Right lobe of liver (tissue), 6 donors: ENCODE measurements at regions not wholly inside any gene's neighbourhood (a gene's known extent, or its start where the extent isn't known, plus 50 kb on each side); places are given as distances from the start of the nearest gene placed in this dataset.
"Not testable (repeated sequence)": the region's sequence is repeated elsewhere in the genome, so short reads cannot be mapped to it uniquely, and the experiment has no call there.

Experiments
- ATAC-seq, 4 donors: fragments of 200-7000 bp; cut with Tn5 transposase; one replicate each; pipeline ENCODE4 v1.9.1; 2020; ENCODE audit warnings: mild to moderate bottlenecking in 4 of 4, moderate library complexity in 4 of 4
- DNase-seq, 3 donors: peaks; one replicate each; pipeline ENCODE4 v3.0.0-alpha.2; 2020
- H3K27ac ChIP-seq, 3 donors: fragments of 200-600 bp; one replicate each; pipeline ENCODE4 v1.8.0; 2022
- H3K27me3 ChIP-seq, 2 donors: fragments of 200-600 bp; one replicate each; pipeline ENCODE4 v1.8.0; 2022
- H3K36me3 ChIP-seq, 4 donors: fragments of 200-600 bp; sonication (generic) in 1 of 4; one replicate each; pipeline versions ENCODE4 v1.5.1 to v1.8.0; 2017 to 2022; ENCODE audit warnings: control low read depth in 1 of 4
- H3K4me1 ChIP-seq, 4 donors: fragments of 200-600 bp; sonication (generic) in 1 of 4; one replicate each; pipeline versions ENCODE4 v1.5.1 to v1.8.0; 2017 to 2022; ENCODE audit warnings: control low read depth in 1 of 4
- H3K4me3 ChIP-seq, 3 donors: fragments of 200-600 bp; one replicate each; pipeline ENCODE4 v1.8.0; 2022
- H3K9me3 ChIP-seq, 4 donors: fragments of 200-600 bp; sonication (generic) in 1 of 4; one replicate each; pipeline versions ENCODE4 v1.5.1 to v1.8.0; 2017 to 2022; ENCODE audit warnings: control low read depth in 1 of 4
- WGBS: methylation state at CpG from one replicate; pipeline ENCODE4 v1.1.6; 2018; ENCODE audit warnings: low coverage, low lambda C conversion rate; ENCODE audit not compliant: insufficient coverage; ENCODE audit errors: missing lambda C conversion rate; 5-methylcytosine and 5-hydroxymethylcytosine counted together
- intact Hi-C, 2 donors: fragments of 100-400 bp; cut with DNase I; formaldehyde crosslinking; loops; one replicate each; pipeline versions ENCODE4 v1.11.2 to v1.14.1; 2022
- TF ChIP-seq, protein P1 (sequence below), 4 donors: fragments of 200-600 bp in 3 of 4; fragments of 450-650 bp in 1 of 4; IDR thresholded peaks; one replicate each; pipeline versions ENCODE4 v1.5.1 to v1.8.0; 2016 to 2022; ENCODE audit warnings: antibody characterized with exemption in 4 of 4, mild to moderate bottlenecking in 2 of 4
- donor health status: DM: no; HTN: yes; CAD: no.
- donor health status: DM: no; HTN: no; CAD: no.
- donor health status: DM: no; HTN: no; CAD: no.
- donor health status: DM: no; HTN: yes; CAD: no.
- donor health status: DM: no; HTN: yes; CAD: no.

DNA sequence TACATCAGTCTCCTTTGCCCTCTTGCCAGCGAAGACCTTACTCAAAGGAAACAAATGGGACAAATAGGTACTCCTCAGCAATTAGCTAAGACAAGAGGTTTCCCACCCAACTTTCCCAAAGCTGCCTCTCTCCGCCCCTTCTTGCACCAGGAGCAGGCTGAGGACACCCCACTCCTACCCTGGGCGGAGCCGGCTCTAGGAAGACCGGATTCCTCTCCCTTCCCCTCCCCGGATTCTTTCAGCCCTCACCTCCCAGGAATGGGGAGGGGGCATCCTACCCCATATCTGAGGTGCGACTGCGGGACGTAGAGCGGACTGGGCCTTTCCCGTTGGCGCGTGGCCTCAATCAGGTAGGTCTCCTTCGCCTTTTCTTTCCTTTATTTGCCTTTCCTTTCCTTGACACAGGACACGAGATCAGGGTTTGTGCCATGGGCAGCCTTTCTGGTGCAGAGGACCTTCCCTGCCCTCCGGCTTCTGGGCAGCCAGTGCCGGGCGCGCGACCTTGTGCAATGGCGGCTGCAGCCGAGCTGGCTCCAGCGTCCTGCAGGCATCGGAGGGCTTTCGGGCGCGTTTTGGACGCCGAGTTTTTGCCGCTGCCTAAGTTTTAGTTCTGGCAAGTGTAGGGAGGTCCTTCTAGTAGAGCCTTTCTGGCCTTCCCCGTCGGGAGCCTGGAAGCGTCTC, 279.9 kb downstream of the PLS3 start:
- H3K4me1 ChIP-seq, H3K4me3 ChIP-seq, H3K36me3 ChIP-seq, H3K9me3 ChIP-seq, ATAC-seq, H3K27ac ChIP-seq, H3K27me3 ChIP-seq, intact Hi-C loops: not testable (repeated sequence)
- no CpG with 5 or more reads among the region's 33 CpGs for WGBS
- peak in 1 of 3 donors; percentile 9 for DNase-seq

- H3K36me3 ChIP-seq, intact Hi-C loops, H3K4me1 ChIP-seq, H3K4me3 ChIP-seq, ATAC-seq, H3K27me3 ChIP-seq, H3K27ac ChIP-seq, H3K9me3 ChIP-seq: not testable (repeated sequence)
- no CpG with 5 or more reads among the region's 23 CpGs for WGBS
- peak in 2 of 3 donors; percentile 5 to 17 for DNase-seq
These were observed 290.0 kb downstream of the PLS3 start for GRCh38 chrX:115850986-115851385.

DNA sequence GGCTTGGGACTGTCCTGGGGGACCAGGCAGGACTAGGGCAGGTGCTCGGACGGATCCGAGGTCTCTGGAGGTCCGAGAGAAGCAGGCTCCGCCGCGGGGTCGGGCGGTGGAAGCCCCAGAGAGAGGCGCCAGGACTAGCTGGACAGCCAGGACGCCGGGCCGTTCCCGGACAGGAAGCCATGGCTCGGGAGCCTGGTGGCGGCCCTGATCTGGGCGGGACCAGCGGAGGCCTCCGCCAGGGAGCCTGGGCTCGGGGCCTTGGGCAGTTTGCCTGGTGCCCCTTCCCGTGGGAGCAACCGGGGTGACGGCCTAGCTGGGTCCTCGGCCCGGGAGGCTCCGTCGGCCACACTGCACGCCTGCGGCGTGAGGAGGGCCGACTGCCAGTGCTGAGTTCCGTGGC, 292.3 kb downstream of the PLS3 start:
- TF ChIP-seq, protein P1, sequence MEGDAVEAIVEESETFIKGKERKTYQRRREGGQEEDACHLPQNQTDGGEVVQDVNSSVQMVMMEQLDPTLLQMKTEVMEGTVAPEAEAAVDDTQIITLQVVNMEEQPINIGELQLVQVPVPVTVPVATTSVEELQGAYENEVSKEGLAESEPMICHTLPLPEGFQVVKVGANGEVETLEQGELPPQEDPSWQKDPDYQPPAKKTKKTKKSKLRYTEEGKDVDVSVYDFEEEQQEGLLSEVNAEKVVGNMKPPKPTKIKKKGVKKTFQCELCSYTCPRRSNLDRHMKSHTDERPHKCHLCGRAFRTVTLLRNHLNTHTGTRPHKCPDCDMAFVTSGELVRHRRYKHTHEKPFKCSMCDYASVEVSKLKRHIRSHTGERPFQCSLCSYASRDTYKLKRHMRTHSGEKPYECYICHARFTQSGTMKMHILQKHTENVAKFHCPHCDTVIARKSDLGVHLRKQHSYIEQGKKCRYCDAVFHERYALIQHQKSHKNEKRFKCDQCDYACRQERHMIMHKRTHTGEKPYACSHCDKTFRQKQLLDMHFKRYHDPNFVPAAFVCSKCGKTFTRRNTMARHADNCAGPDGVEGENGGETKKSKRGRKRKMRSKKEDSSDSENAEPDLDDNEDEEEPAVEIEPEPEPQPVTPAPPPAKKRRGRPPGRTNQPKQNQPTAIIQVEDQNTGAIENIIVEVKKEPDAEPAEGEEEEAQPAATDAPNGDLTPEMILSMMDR (IDR thresholded peaks at IDR 0.05) = peak in 1 of 4 donors; percentile 16
- peak in 2 of 3 donors; percentile 64 to 89 for DNase-seq
- ATAC-seq, intact Hi-C loops, H3K9me3 ChIP-seq, H3K27me3 ChIP-seq, H3K4me1 ChIP-seq, H3K36me3 ChIP-seq: not testable (repeated sequence)
- no CpG with 5 or more reads among the region's 32 CpGs for WGBS
- peak overlapping the region in 1 of 3 donors; percentile 51 for H3K27ac ChIP-seq
- H3K4me3 ChIP-seq = peak overlapping the region; percentile 40 to 57 (median 46)

DNA sequence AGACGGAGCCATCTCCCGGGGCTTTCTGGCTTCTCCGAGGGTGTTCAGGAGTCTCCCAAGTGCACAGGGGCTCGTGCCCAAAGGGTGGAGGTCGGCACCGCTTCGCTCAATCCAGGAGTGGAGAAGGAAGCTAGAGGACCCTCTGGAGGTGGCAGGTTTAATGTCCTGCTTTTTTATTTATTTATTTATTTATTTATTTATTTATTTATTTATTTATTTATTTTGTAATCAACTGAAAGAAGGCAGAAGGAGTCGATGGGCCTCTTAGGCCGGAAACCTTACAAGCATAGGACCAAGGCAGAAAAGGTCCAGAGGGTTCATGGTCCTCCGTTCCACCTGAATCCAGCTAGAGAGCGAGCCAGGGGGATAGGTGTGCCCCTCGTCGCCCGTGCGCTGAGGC, 289.4 kb upstream of the AGTR2 start:
- intact Hi-C loops, DNase-seq, H3K9me3 ChIP-seq, H3K4me3 ChIP-seq, H3K27ac ChIP-seq, H3K27me3 ChIP-seq, ATAC-seq, H3K36me3 ChIP-seq, H3K4me1 ChIP-seq: not testable (repeated sequence)
- WGBS = 78% methylated on average over 3 of the region's 15 CpGs

GRCh38 chrX:115884121-115884520, 286.4 kb upstream of the AGTR2 start:
- WGBS = 93% methylated on average over 3 of the region's 13 CpGs
- H3K27me3 ChIP-seq, H3K4me1 ChIP-seq, intact Hi-C loops, DNase-seq, H3K4me3 ChIP-seq, H3K36me3 ChIP-seq, H3K27ac ChIP-seq, ATAC-seq, H3K9me3 ChIP-seq: not testable (repeated sequence)

- H3K4me1 ChIP-seq, ATAC-seq, intact Hi-C loops, H3K27me3 ChIP-seq, H3K36me3 ChIP-seq, H3K9me3 ChIP-seq: not testable (repeated sequence)
- Histone ChIP-seq H3K4me3 (peak overlapping the region in 1 of 3 donors; percentile 47), H3K27ac (peak overlapping the region in 1 of 3 donors; percentile 85)
- no CpG with 5 or more reads among the region's 29 CpGs for whole genome bisulfite sequencing
- peak in 1 of 3 donors; percentile 70 for DNase-seq
These were observed 282.5 kb upstream of the AGTR2 start for GRCh38 chrX:115888041-115888440.

DNA sequence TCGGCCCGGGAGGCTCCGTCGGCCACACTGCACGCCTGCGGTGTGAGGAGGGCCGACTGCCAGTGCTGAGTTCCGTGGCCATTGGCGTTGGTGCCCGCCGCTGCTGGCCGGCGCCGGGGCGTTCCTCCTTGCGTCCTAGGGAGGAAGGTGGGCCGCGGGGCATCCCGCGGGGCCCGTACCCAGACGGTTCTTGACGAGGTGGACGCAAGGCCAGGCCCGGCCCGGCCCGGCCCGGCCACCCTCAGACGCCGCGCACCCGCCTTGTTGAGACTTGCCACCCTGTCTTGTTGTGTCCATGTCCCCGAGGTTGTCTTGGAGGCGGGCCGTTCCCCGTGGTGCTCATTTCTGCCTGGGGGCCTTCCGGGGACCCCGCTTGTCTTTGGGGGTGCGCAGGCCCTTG, 282.0 kb upstream of the AGTR2 start:
- H3K4me3 ChIP-seq, H3K27ac ChIP-seq, H3K36me3 ChIP-seq, H3K27me3 ChIP-seq, intact Hi-C loops, H3K9me3 ChIP-seq, ATAC-seq: not testable (repeated sequence)
- WGBS = no CpG with 5 or more reads among the region's 39 CpGs
- peaks cover 0 to 14% (median 5%) of the 10 kb centered on the region in 4 donors for H3K4me1 ChIP-seq
- DNase-seq = peak in 1 of 3 donors; percentile 33
